Skeletal muscle satellite cell (primary cell): ENCODE measurements at regions not wholly inside any gene's neighbourhood (a gene's known extent, or its start where the extent isn't known, plus 50 kb on each side); places are given as distances from the start of the nearest gene placed in this dataset.

Experiments
- H3K27me3 ChIP-seq: 2 replicates; pipeline ENCODE4 v1.7.0; 2013; ENCODE audit warnings: low read length; ENCODE audit not compliant: control insufficient read depth, insufficient read depth
- H3K36me3 ChIP-seq: 2 replicates; pipeline ENCODE4 v1.7.0; 2013; ENCODE audit warnings: mild to moderate bottlenecking, control low read depth, low read length; ENCODE audit not compliant: insufficient read depth
- H3K4me1 ChIP-seq: 2 replicates; pipeline ENCODE4 v1.7.0; 2013; ENCODE audit warnings: low read length; ENCODE audit not compliant: control insufficient read depth, insufficient read depth
- H3K4me2 ChIP-seq: 2 replicates; pipeline ENCODE4 v1.7.0; 2013; ENCODE audit warnings: mild to moderate bottlenecking, low read length
- H3K4me3 ChIP-seq: 2 replicates; pipeline ENCODE4 v1.7.0; 2013; ENCODE audit warnings: low read length
- H3K9ac ChIP-seq: 2 replicates; pipeline ENCODE4 v1.7.0; 2013; ENCODE audit warnings: mild to moderate bottlenecking, low read depth, low read length, moderate library complexity
- H3K9me3 ChIP-seq: replicated peaks from 2 replicates; pipeline ENCODE4 v1.7.0; 2013; ENCODE audit warnings: mild to moderate bottlenecking, control low read depth, low read length

- Histone ChIP-seq H3K4me2 (no peak overlapping the region), H3K36me3 (no peaks in the 10 kb centered on the region), H3K4me1 (no peaks in the 10 kb centered on the region), H3K9me3 (no peaks in the 10 kb centered on the region), H3K9ac (no peak overlapping the region), H3K4me3 (no peak overlapping the region), H3K27me3 (peaks cover 4% of the 10 kb centered on the region)
Observed at GRCh38 chr1:228976316-228976715, 241.0 kb downstream of the RHOU start.

- no peak overlapping the region for H3K4me2 ChIP-seq
- no peak overlapping the region for H3K4me3 ChIP-seq
- no peaks in the 10 kb centered on the region for H3K9me3 ChIP-seq
- no peaks in the 10 kb centered on the region for H3K36me3 ChIP-seq
- no peak overlapping the region for H3K9ac ChIP-seq
- no peaks in the 10 kb centered on the region for H3K4me1 ChIP-seq
- H3K27me3 ChIP-seq = peaks cover 4% of the 10 kb centered on the region
Observed at GRCh38 chr1:228977307-228977706, 242.0 kb downstream of the RHOU start.

- H3K27me3 ChIP-seq = peaks cover 4% of the 10 kb centered on the region
- H3K9me3 ChIP-seq = no peaks in the 10 kb centered on the region
- H3K9ac ChIP-seq = no peak overlapping the region
- no peaks in the 10 kb centered on the region for H3K4me1 ChIP-seq
- H3K4me2 ChIP-seq = no peak overlapping the region
- no peaks in the 10 kb centered on the region for H3K36me3 ChIP-seq
- H3K4me3 ChIP-seq = no peak overlapping the region
Observed at GRCh38 chr1:228977741-228978140, 242.5 kb downstream of the RHOU start.

- Histone ChIP-seq H3K4me2 (no peak overlapping the region), H3K9me3 (no peaks in the 10 kb centered on the region), H3K9ac (no peak overlapping the region), H3K4me3 (no peak overlapping the region), H3K36me3 (no peaks in the 10 kb centered on the region), H3K4me1 (no peaks in the 10 kb centered on the region), H3K27me3 (peaks cover 4% of the 10 kb centered on the region)
Observed at GRCh38 chr1:228978484-228979324, 243.4 kb downstream of the RHOU start.

- Histone ChIP-seq H3K4me2 (no peak overlapping the region), H3K36me3 (no peaks in the 10 kb centered on the region), H3K4me3 (no peak overlapping the region), H3K27me3 (peaks cover 4% of the 10 kb centered on the region), H3K9me3 (no peaks in the 10 kb centered on the region), H3K9ac (no peak overlapping the region), H3K4me1 (no peaks in the 10 kb centered on the region)
Observed at GRCh38 chr1:228979325-228979699, 244.0 kb downstream of the RHOU start.

GRCh38 chr1:228979774-228980173 lies 244.5 kb downstream of the RHOU start:
- H3K4me3 ChIP-seq = no peak overlapping the region
- H3K4me2 ChIP-seq = no peak overlapping the region
- H3K9ac ChIP-seq = no peak overlapping the region
- no peaks in the 10 kb centered on the region for H3K36me3 ChIP-seq
- H3K27me3 ChIP-seq = peaks cover 6% of the 10 kb centered on the region
- no peaks in the 10 kb centered on the region for H3K9me3 ChIP-seq
- H3K4me1 ChIP-seq = no peaks in the 10 kb centered on the region

GRCh38 chr1:228980232-228980937 lies 245.1 kb downstream of the RHOU start:
- Histone ChIP-seq H3K36me3 (no peaks in the 10 kb centered on the region), H3K9ac (no peak overlapping the region), H3K9me3 (no peaks in the 10 kb centered on the region), H3K4me1 (no peaks in the 10 kb centered on the region), H3K4me3 (no peak overlapping the region), H3K27me3 (peaks cover 8% of the 10 kb centered on the region), H3K4me2 (no peak overlapping the region)

- Histone ChIP-seq H3K9me3 (no peaks in the 10 kb centered on the region), H3K4me1 (no peaks in the 10 kb centered on the region), H3K4me2 (no peak overlapping the region), H3K4me3 (no peak overlapping the region), H3K27me3 (peaks cover 14% of the 10 kb centered on the region), H3K9ac (no peak overlapping the region), H3K36me3 (no peaks in the 10 kb centered on the region)
Observed at GRCh38 chr1:228982637-228983036, 247.4 kb downstream of the RHOU start.

- Histone ChIP-seq H3K9me3 (no peaks in the 10 kb centered on the region), H3K4me3 (no peak overlapping the region), H3K9ac (no peak overlapping the region), H3K4me2 (no peak overlapping the region), H3K27me3 (peaks cover 14% of the 10 kb centered on the region), H3K36me3 (no peaks in the 10 kb centered on the region), H3K4me1 (no peaks in the 10 kb centered on the region)
Observed at GRCh38 chr1:228983231-228983660, 248.0 kb downstream of the RHOU start.

GRCh38 chr1:228983661-228984060 lies 248.4 kb downstream of the RHOU start:
- no peaks in the 10 kb centered on the region for H3K4me1 ChIP-seq
- H3K9me3 ChIP-seq = no peaks in the 10 kb centered on the region
- peaks cover 14% of the 10 kb centered on the region for H3K27me3 ChIP-seq
- no peaks in the 10 kb centered on the region for H3K36me3 ChIP-seq
- no peak overlapping the region for H3K4me3 ChIP-seq
- H3K4me2 ChIP-seq = no peak overlapping the region
- no peak overlapping the region for H3K9ac ChIP-seq

- H3K9me3 ChIP-seq = no peaks in the 10 kb centered on the region
- H3K9ac ChIP-seq = no peak overlapping the region
- no peaks in the 10 kb centered on the region for H3K36me3 ChIP-seq
- H3K4me2 ChIP-seq = no peak overlapping the region
- peaks cover 15% of the 10 kb centered on the region for H3K27me3 ChIP-seq
- H3K4me3 ChIP-seq = no peak overlapping the region
- H3K4me1 ChIP-seq = no peaks in the 10 kb centered on the region
Observed at GRCh38 chr1:228984107-228984506, 248.8 kb downstream of the RHOU start.
